Common myeloid progenitor, CD34-positive (primary cell): ENCODE measurements at regions not wholly inside any gene's neighbourhood (a gene's known extent, or its start where the extent isn't known, plus 50 kb on each side); places are given as distances from the start of the nearest gene placed in this dataset.

ENCODE experiments used
- CTCF ChIA-PET: fragments of 350-600 bp; sonication (Branson Sonifier 250); formaldehyde crosslinking; loops from one replicate; lab custom pipeline; 2021; ENCODE audit warnings: antibody characterized with exemption; lab: Charles Lee
- POLR2A ChIA-PET: fragments of 350-600 bp; sonication (Branson Sonifier 250); formaldehyde crosslinking; loops from one replicate; lab custom pipeline; 2021; ENCODE audit warnings: antibody characterized with exemption; lab: Charles Lee
- DNase-seq, 3 donors: peaks; one replicate each; pipeline versions ENCODE4 v3.0.0 to v3.0.0-alpha.2; 2013
- H3K27ac ChIP-seq, 2 experiments: 1 replicate in 1 of 2; 2 replicates in 1 of 2; pipeline ENCODE4 v1.7.0; 2013; ENCODE audit warnings: inconsistent platforms in 2 of 2, low read length in 2 of 2, mild to moderate bottlenecking in 2 of 2, low read depth in 1 of 2, moderate library complexity in 1 of 2; ENCODE audit not compliant: severe bottlenecking in 2 of 2, insufficient read depth in 1 of 2, poor library complexity in 1 of 2
- H3K27me3 ChIP-seq, 5 experiments: replicated peaks in 2 of 5; 1 replicate in 3 of 5; 2 replicates in 2 of 5; pipeline versions ENCODE4 v1.6.1 to v1.7.0; 2013; ENCODE audit warnings: low read length in 4 of 5, mild to moderate bottlenecking in 2 of 5, moderate library complexity in 2 of 5, inconsistent platforms in 1 of 5; ENCODE audit not compliant: insufficient read depth in 5 of 5, control insufficient read depth in 4 of 5
- H3K36me3 ChIP-seq, 4 experiments: 1 replicate in 2 of 4; 2 replicates in 2 of 4; pipeline versions ENCODE4 v1.6.1 to v1.7.0; 2013; ENCODE audit warnings: low read length in 3 of 4, control low read depth in 1 of 4, mild to moderate bottlenecking in 1 of 4; ENCODE audit not compliant: control insufficient read depth in 4 of 4, insufficient read depth in 4 of 4
- H3K4me1 ChIP-seq, 4 experiments: 1 replicate in 3 of 4; 2 replicates in 1 of 4; pipeline versions ENCODE4 v1.6.1 to v1.7.1; 2013; ENCODE audit warnings: low read length in 3 of 4, mild to moderate bottlenecking in 3 of 4, control low read depth in 1 of 4, inconsistent platforms in 1 of 4, moderate library complexity in 1 of 4; ENCODE audit not compliant: control insufficient read depth in 4 of 4, insufficient read depth in 4 of 4; ENCODE audit errors: control extremely low read depth in 1 of 4
- H3K4me3 ChIP-seq, 7 experiments: 1 replicate in 4 of 7; 2 replicates in 3 of 7; pipeline versions ENCODE4 v1.5.1 to v1.7.0; 2013; ENCODE audit warnings: mild to moderate bottlenecking in 7 of 7, low read length in 6 of 7, moderate library complexity in 6 of 7, inconsistent platforms in 2 of 7, low read depth in 2 of 7, control low read depth in 1 of 7; ENCODE audit not compliant: insufficient read depth in 4 of 7, control insufficient read depth in 1 of 7; ENCODE audit errors: extremely low read depth in 1 of 7
- H3K9me3 ChIP-seq, 5 experiments: 1 replicate in 4 of 5; 2 replicates in 1 of 5; pipeline versions ENCODE4 v1.6.1 to v1.7.1; 2013; ENCODE audit warnings: low read length in 4 of 5, mild to moderate bottlenecking in 2 of 5, inconsistent platforms in 1 of 5, low read depth in 1 of 5, moderate library complexity in 1 of 5; ENCODE audit not compliant: control insufficient read depth in 4 of 5, insufficient read depth in 2 of 5; ENCODE audit errors: control extremely low read depth in 1 of 5
- WGBS: methylation state at CpG from one replicate; pipeline ENCODE4 v1.1.5; 2013; ENCODE audit not compliant: insufficient coverage; 5-methylcytosine and 5-hydroxymethylcytosine counted together

DNA sequence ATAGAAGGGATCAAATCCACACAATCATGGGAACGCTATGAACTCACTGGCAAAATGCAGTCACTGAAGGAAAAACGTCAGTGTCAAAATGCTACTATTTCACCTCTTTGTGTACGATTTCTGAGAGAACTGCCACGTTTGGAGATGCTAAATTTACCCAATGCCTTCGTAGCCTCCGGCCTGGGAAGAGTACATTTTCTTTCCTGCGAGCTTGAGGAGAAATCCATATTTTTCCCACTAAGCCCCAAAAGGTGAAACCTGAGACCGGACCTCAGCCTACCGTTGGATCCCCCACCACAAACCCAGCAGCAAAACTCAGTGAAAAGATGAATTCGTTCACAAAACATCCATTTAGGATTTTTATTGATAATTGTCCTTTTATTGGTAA, 131.7 kb downstream of the GPX5 start:
- Histone ChIP-seq H3K4me1 (peaks cover 11 to 18% (median 14%) of the 10 kb centered on the region in 4 experiments), H3K27me3 (peaks cover 18 to 63% (median 27%) of the 10 kb centered on the region in 5 experiments), H3K9me3 (no peaks in the 10 kb centered on the region), H3K4me3 (peak overlapping the region in 6 of 7 experiments; percentile 44 to 79 (median 60)), H3K36me3 (no peaks in the 10 kb centered on the region), H3K27ac (no peak overlapping the region)
- DNase-seq, result peak in 1 of 3 donors; percentile 17
- 0% methylated on average over 8 of the region's 10 CpGs for WGBS
- ChIA-PET POLR2A (no interaction called here), CTCF (no interaction called here)

DNA sequence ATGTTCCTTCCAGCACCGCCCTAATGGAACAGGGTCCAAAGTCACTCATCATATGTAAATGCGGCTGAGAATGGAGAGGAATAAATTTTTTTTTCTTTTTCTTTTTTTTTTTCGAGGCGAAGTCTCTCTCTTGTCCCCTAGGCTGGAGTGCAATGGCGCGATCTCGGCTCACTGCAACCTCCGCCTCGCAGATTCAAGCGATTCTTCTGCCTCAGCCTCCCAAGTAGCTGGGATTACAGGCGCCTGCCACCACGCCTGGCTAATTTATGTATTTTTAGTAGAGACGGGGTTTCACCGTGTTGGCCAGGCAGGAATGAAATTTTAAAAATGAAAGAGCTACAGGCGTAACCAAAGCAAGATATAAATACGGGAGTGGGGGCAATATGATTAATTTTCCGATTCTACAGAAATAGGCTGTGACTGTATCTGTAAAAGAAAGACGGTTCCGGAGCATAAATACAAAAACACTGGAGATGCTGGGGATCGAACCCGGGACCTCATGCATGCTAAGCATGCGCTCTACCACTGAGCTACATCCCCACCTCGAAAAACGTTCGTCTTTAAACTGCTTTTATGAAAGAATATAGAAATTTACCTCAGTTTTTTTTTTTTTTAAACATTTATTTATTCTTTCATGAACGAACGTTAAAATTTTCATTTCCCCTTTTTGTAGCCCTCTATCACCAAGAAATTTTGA, 132.2 kb downstream of the GPX5 start:
- no peak overlapping the region for H3K27ac ChIP-seq
- WGBS, result 0% methylated on average over 9 of the region's 27 CpGs
- peak overlapping the region in 6 of 7 experiments; percentile 56 to 79 (median 66) for H3K4me3 ChIP-seq
- H3K36me3 ChIP-seq, result no peaks in the 10 kb centered on the region
- H3K9me3 ChIP-seq, result no peaks in the 10 kb centered on the region
- CTCF ChIA-PET, result interaction anchor here (1.0 kb wide), 1 partner anchor 9 kb away, joined by 4 read pairs; no protein-coding TSS in a partner anchor
- H3K27me3 ChIP-seq, result peaks cover 17 to 63% (median 27%) of the 10 kb centered on the region in 5 experiments
- POLR2A ChIA-PET, result no interaction called here
- peak; percentile 69 to 75 (median 75) for DNase-seq
- H3K4me1 ChIP-seq, result peaks cover 11 to 18% (median 14%) of the 10 kb centered on the region in 4 experiments

DNA sequence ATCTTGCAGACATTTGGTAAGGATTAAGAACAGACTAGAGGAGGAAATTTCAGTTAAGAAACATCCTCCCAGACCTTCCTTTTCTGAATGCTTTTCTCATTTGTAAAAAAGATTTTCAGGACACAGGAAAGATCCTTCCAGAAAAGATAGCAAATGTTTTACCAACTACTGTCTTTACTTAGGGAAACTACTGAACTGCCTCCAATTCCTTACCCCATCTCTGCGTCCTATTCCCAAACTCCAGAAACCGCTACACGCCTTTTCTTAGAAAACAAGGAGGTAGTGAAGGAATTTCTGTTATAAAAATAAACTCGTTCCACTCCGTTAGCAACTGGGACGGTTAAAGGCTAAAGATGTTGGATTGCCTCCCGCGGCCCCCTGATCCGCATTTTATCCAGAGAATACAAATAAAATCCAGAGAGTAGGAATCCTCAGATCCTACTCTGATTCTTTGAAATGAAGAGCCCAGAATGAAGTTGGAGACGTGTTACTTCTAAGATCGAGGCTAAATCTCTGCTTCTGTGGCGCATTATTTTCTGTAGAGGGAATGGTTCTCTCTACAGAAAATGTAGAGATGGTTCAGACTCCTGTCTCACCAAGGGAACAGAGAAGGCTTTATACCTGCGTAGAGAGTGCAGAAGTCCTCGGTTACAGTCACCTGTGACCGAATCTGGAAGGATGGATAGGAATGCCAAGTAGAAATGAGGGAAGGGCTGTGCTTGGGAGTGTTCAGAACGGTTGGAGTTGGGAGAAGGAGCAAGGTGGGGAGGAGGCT, 133.0 kb downstream of the GPX5 start:
- POLR2A ChIA-PET, result interaction anchor here (0.6 kb wide), 1 partner anchor 132 kb away, joined by 4 read pairs; no protein-coding TSS in a partner anchor
- CTCF ChIA-PET, result interaction anchor here (1.0 kb wide), 1 partner anchor 10 kb away, joined by 4 read pairs; no protein-coding TSS in a partner anchor
- Histone ChIP-seq H3K36me3 (no peaks in the 10 kb centered on the region), H3K4me1 (peaks cover 11 to 18% (median 14%) of the 10 kb centered on the region in 4 experiments), H3K27ac (no peak overlapping the region), H3K4me3 (peak overlapping the region in 6 of 7 experiments; percentile 56 to 79 (median 66)), H3K9me3 (no peaks in the 10 kb centered on the region), H3K27me3 (peaks cover 17 to 63% (median 27%) of the 10 kb centered on the region in 5 experiments)
- 3% methylated on average over 6 of the region's 16 CpGs for WGBS
- no peak for DNase-seq

DNA sequence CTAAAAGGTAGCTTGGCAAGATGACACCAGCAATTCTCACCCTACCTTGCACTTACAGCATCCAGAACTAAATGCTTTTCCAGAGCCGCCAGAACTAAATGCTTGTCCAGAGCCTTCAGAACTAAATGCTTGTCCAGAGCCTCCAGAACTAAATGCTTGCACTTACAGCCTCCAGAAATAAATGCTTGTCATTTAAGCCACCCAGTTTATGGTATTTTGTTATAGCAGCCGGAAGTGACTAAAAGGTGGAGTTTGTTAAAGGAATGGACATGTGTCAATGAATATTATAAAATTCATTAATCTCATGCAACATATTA, 133.5 kb downstream of the GPX5 start:
- DNase-seq, result peak in 1 of 3 donors; percentile 17
- Histone ChIP-seq H3K36me3 (no peaks in the 10 kb centered on the region), H3K4me3 (peak overlapping the region in 5 of 7 experiments; percentile 56 to 79 (median 66)), H3K4me1 (peaks cover 11 to 18% (median 14%) of the 10 kb centered on the region in 4 experiments), H3K27me3 (peaks cover 17 to 59% (median 27%) of the 10 kb centered on the region in 5 experiments), H3K9me3 (no peaks in the 10 kb centered on the region), H3K27ac (no peak overlapping the region)
- CTCF ChIA-PET, result no interaction called here
- WGBS, result no CpG with 5 or more reads among the region's 2 CpGs
- POLR2A ChIA-PET, result no interaction called here

DNA sequence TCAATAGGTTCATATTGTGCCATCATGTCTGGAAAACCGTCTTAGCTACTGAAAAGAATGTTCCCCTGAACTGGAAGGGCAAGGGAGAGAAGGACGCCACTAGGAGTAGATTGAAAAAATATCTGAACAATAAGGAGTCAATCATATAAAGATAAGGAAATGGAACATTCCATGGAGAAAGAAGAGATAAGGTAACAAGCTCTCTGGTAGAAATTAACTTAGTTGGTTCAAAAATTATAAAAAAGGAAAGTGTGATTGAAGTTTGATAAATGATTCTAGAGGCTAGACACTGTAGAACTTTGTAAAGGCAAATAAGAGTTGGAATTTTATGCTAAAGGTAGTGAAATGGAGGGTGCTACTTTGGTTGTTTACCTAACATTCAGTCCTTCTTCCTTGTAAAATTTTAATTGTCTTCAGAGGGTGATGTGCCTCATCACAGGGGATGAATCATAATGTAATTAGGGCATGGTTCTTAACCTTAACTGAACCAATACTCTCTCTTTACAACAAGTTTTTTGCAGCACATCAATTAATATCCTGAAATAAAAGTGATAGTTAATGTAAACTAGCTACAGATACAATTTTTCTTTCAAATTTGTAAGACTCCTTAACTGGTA, 135.5 kb downstream of the GPX5 start:
- 86% methylated on average over 2 of the region's 2 CpGs for WGBS
- CTCF ChIA-PET, result no interaction called here
- POLR2A ChIA-PET, result no interaction called here

DNA sequence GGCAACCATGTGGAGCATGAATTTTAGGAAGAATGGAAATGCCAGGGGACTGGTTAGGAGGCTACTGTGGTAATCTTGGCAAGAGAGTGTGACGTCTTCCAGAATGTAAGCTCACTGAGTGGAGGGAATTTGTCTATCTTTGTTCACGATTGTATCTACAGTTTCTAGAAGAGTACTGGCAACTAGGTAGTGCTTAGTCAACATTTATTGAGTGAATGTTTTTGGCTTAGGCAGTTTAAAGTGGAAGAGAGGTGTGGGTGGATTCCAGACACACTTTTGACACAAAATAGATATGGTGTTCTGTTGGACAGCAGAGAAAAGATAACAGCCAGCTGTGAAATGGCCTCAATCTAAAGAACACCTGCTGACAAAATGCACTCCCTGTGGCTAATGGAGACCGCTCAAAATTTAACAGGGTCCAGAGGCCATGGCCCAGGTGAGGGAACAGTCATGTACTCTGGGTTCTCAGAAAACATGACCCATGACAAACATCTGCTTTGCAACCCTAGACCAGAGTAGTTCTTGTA, 139.3 kb downstream of the GPX5 start:
- no peak for DNase-seq
- POLR2A ChIA-PET, result no interaction called here
- 100% methylated on average over 2 of the region's 3 CpGs for WGBS

More for the DNA sequence above, 135.5 kb downstream of the GPX5 start:
- H3K27me3 ChIP-seq, result peaks cover 15 to 52% (median 27%) of the 10 kb centered on the region in 5 experiments
- H3K27ac ChIP-seq, result no peak overlapping the region
- H3K4me1 ChIP-seq, result peaks cover 11 to 18% (median 14%) of the 10 kb centered on the region in 4 experiments
- no peaks in the 10 kb centered on the region for H3K9me3 ChIP-seq
- no peaks in the 10 kb centered on the region for H3K36me3 ChIP-seq
- H3K4me3 ChIP-seq, result no peak overlapping the region
- no peak for DNase-seq

More for the DNA sequence above, 139.3 kb downstream of the GPX5 start:
- H3K4me3 ChIP-seq, result no peak overlapping the region
- H3K9me3 ChIP-seq, result no peaks in the 10 kb centered on the region
- H3K4me1 ChIP-seq, result no peaks in the 10 kb centered on the region
- CTCF ChIA-PET, result no interaction called here
- no peak overlapping the region for H3K27ac ChIP-seq
- H3K36me3 ChIP-seq, result no peaks in the 10 kb centered on the region
- peaks cover under 1 to 28% (median 10%) of the 10 kb centered on the region in 5 experiments for H3K27me3 ChIP-seq
